ENCODE measurements at regions not wholly inside any gene's neighbourhood (a gene's known extent, or its start where the extent isn't known, plus 50 kb on each side); places are given as distances from the start of the nearest gene placed in this dataset.

DNA sequence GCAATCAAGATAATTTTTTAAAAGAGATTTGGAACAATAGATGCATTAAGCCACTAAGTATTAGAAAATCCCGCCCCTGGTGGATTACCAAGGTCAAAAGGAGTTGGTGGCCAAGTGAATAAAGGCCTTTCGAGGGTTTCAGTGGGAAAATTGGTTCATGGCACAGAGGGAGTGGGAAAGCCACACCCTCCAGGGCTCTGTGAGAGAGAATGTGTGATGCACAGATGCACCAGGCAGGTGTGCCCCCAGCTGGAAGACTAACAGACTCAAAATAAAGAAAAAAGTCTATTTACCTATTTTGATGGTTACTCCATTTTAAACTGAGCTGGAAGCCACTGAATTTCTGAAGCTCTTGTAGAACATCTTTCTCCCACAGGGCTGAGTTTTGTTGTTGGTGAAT is 278.0 kb downstream of the DRD1 start:
- no peak overlapping the region for H3K4me3 Mint-ChIP-seq
- no peaks in the 10 kb centered on the region for H3K36me3 Mint-ChIP-seq
- TF ChIP-seq, protein P1, sequence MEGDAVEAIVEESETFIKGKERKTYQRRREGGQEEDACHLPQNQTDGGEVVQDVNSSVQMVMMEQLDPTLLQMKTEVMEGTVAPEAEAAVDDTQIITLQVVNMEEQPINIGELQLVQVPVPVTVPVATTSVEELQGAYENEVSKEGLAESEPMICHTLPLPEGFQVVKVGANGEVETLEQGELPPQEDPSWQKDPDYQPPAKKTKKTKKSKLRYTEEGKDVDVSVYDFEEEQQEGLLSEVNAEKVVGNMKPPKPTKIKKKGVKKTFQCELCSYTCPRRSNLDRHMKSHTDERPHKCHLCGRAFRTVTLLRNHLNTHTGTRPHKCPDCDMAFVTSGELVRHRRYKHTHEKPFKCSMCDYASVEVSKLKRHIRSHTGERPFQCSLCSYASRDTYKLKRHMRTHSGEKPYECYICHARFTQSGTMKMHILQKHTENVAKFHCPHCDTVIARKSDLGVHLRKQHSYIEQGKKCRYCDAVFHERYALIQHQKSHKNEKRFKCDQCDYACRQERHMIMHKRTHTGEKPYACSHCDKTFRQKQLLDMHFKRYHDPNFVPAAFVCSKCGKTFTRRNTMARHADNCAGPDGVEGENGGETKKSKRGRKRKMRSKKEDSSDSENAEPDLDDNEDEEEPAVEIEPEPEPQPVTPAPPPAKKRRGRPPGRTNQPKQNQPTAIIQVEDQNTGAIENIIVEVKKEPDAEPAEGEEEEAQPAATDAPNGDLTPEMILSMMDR (conservative IDR thresholded peaks at IDR 0.05): no peak
- H3K9me3 Mint-ChIP-seq: no peaks in the 10 kb centered on the region
- DNase-seq (ENCODE audit: extremely low spot score, unreplicated experiment): no peak
- H3K27me3 Mint-ChIP-seq: peaks cover 12% of the 10 kb centered on the region
- H3K4me1 Mint-ChIP-seq (ENCODE audit: unreplicated experiment): peaks cover 11% of the 10 kb centered on the region
- H3K27ac Mint-ChIP-seq: no peak overlapping the region

DNA sequence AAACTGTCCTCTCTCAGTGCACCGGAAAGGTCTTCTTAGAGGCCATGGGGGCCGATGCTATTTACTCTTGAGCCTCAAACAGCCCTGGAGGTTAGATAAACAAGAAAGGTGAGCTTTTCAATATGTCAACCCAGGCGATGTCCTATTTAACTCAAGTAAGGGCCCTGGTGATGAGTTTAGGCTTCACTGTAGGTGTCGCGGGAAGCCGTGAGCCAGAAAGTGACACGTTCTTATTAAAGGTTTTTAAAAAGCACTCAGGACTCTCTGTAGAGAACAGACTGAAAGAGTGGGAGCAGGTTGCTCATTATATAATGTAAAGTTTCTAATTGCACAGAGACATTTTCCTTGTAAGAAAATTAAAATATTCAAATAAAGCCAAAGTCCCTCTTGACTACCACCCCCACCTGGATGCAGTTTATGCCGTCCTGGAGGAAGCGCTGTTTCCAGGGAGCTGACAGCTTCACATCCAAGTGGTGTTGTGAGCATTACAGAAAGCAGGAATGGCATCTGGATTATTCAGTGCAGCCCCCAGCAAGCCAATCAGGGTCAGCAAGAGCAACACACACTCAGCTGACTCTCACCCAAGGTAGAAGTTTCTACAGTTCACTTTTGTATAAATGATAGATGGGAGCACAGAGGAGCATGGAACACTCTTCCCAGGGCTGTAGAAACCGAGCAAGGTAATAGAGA is 280.3 kb downstream of the DRD1 start:
- no peak for DNase-seq (ENCODE audit: extremely low spot score, unreplicated experiment)
- H3K4me1 Mint-ChIP-seq (ENCODE audit: unreplicated experiment): peaks cover 6% of the 10 kb centered on the region
- H3K4me3 Mint-ChIP-seq: no peak overlapping the region
- no peaks in the 10 kb centered on the region for H3K36me3 Mint-ChIP-seq
- H3K27me3 Mint-ChIP-seq: peaks cover 16% of the 10 kb centered on the region
- H3K27ac Mint-ChIP-seq: no peak overlapping the region
- TF ChIP-seq, protein P1 (conservative IDR thresholded peaks at IDR 0.05): no peak
- H3K9me3 Mint-ChIP-seq: no peaks in the 10 kb centered on the region

DNA sequence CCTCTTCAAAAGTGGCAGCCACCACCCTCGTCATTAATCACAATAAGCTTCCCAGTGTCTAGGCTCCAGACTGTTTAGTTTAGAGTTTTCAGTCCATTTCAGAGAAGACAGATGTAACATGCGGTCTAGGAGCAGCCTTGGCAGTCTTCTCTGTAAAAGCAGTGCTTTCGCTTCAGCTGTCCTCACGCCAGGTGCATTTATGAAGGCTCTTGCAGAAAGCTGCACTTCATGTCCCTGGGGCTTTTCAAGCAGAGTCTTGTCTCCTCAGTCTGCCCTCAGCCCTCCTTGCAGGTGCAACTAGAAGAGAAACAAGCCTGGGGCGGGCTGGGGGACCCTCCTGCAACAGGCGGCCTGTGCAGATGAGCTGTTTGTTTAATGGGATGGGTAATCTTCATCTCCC is 281.9 kb downstream of the DRD1 start:
- no peaks in the 10 kb centered on the region for H3K9me3 Mint-ChIP-seq
- DNase-seq (ENCODE audit: extremely low spot score, unreplicated experiment): no peak
- no peak overlapping the region for H3K4me3 Mint-ChIP-seq
- peaks cover 23% of the 10 kb centered on the region for H3K27me3 Mint-ChIP-seq
- peaks cover 5% of the 10 kb centered on the region for H3K4me1 Mint-ChIP-seq (ENCODE audit: unreplicated experiment)
- TF ChIP-seq, protein P1 (conservative IDR thresholded peaks at IDR 0.05): no peak
- no peak overlapping the region for H3K27ac Mint-ChIP-seq
- H3K36me3 Mint-ChIP-seq: no peaks in the 10 kb centered on the region

DNA sequence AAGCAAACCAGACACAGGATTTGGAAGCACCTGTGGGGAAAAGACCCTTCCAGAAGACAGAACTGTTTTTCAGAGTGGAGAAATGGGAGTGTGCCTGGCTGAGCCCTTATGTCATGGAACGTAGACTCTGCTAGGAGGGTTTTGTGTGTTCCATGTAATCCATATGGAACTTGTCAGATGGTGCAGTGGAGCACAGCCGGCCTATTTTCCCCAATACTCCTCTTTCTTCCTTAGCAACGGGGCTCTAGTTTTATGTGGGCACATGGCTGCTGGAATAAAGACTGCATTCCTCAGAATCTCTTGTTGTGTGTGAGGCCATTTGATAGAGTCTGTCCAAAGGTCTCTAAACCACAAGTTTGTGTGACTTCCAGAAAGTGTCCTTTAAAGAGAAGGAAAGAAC is 284.0 kb downstream of the DRD1 start:
- H3K27ac Mint-ChIP-seq: no peak overlapping the region
- DNase-seq (ENCODE audit: extremely low spot score, unreplicated experiment): no peak
- H3K4me3 Mint-ChIP-seq: no peak overlapping the region
- H3K4me1 Mint-ChIP-seq (ENCODE audit: unreplicated experiment): peaks cover 5% of the 10 kb centered on the region
- H3K36me3 Mint-ChIP-seq: no peaks in the 10 kb centered on the region
- TF ChIP-seq, protein P1 (conservative IDR thresholded peaks at IDR 0.05): no peak
- H3K9me3 Mint-ChIP-seq: no peaks in the 10 kb centered on the region
- H3K27me3 Mint-ChIP-seq: peaks cover 23% of the 10 kb centered on the region

DNA sequence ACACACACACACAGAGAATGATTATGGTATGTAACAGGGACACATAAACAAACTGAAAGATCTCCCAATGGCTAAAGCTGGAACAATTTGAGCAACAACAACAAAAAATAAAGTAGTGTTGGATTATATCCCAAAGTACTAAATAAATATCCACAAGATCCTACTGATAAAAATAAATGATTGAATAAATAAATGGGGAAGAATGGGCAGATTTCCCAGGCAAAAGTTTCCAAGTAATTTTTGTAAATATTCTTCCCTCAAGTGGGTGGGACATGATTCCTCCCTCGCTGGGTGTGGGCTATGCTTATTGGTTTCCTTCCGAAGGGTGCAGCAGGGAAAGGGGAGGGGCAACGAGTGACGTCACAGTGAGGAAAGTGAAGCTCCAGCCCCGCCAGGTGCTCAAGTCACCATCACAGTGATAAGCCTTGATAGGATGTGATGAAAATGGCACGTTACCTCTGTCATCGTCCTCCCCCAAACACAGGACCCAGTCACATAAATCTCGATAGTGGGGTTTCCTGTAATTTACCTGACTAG is 295.3 kb downstream of the DRD1 start:
- no peak overlapping the region for H3K4me3 Mint-ChIP-seq
- H3K9me3 Mint-ChIP-seq: no peaks in the 10 kb centered on the region
- H3K27ac Mint-ChIP-seq: no peak overlapping the region
- DNase-seq (ENCODE audit: extremely low spot score, unreplicated experiment): no peak
- TF ChIP-seq, protein P1 (conservative IDR thresholded peaks at IDR 0.05): no peak
- no peaks in the 10 kb centered on the region for H3K4me1 Mint-ChIP-seq (ENCODE audit: unreplicated experiment)
- no peaks in the 10 kb centered on the region for H3K27me3 Mint-ChIP-seq
- H3K36me3 Mint-ChIP-seq: no peaks in the 10 kb centered on the region

Measured in type B pancreatic cell (in vitro differentiated cells).